GM23248 (cell line): ENCODE measurements at regions not wholly inside any gene's neighbourhood (a gene's known extent, or its start where the extent isn't known, plus 50 kb on each side); places are given as distances from the start of the nearest gene placed in this dataset.
"Not testable (repeated sequence)": the region's sequence is repeated elsewhere in the genome, so short reads cannot be mapped to it uniquely, and the experiment has no call there.

Experiments used
- DNase-seq: peaks from one replicate; pipeline ENCODE4 v3.0.0-alpha.2; 2015
- H2AFZ ChIP-seq: fragments of 200-600 bp; sonication (generic); 2 replicates; pipeline ENCODE4 v1.6.1; 2016; ENCODE audit warnings: antibody characterized with exemption
- H3F3A ChIP-seq: fragments of 200-600 bp; sonication (generic); 2 replicates; pipeline ENCODE4 v1.6.1; 2016; ENCODE audit warnings: mild to moderate bottlenecking, antibody characterized with exemption, mixed run types; ENCODE audit not compliant: insufficient read depth
- H3K27ac ChIP-seq: fragments of 200-600 bp; sonication (generic); 2 replicates; pipeline ENCODE4 v1.5.1; 2016; ENCODE audit warnings: mild to moderate bottlenecking
- H3K27me3 ChIP-seq: fragments of 200-600 bp; sonication (generic); replicated peaks from 2 replicates; pipeline ENCODE4 v1.6.1; 2016; ENCODE audit warnings: mild to moderate bottlenecking; ENCODE audit not compliant: insufficient read depth
- H3K36me3 ChIP-seq: fragments of 200-600 bp; sonication (generic); 2 replicates; pipeline ENCODE4 v1.6.1; 2016; ENCODE audit warnings: low read depth, mild to moderate bottlenecking
- H3K4me1 ChIP-seq: fragments of 200-600 bp; sonication (generic); 2 replicates; pipeline ENCODE4 v1.6.1; 2016; ENCODE audit warnings: mild to moderate bottlenecking; ENCODE audit not compliant: insufficient read depth
- H3K4me2 ChIP-seq: fragments of 200-600 bp; sonication (generic); one replicate; pipeline ENCODE4 v1.6.1; 2016; ENCODE audit warnings: mild to moderate bottlenecking; ENCODE audit not compliant: unreplicated experiment
- H3K4me3 ChIP-seq: fragments of 200-600 bp; sonication (generic); 2 replicates; pipeline ENCODE4 v1.5.1; 2016; ENCODE audit warnings: mild to moderate bottlenecking
- H3K79me2 ChIP-seq: fragments of 200-600 bp; sonication (generic); 2 replicates; pipeline ENCODE4 v1.6.1; 2016; ENCODE audit warnings: mild to moderate bottlenecking; ENCODE audit not compliant: insufficient read depth
- H3K9ac ChIP-seq: fragments of 200-600 bp; sonication (generic); 2 replicates; pipeline ENCODE4 v1.6.1; 2016; ENCODE audit warnings: mild to moderate bottlenecking
- H3K9me2 ChIP-seq: fragments of 200-600 bp; sonication (generic); 2 replicates; pipeline ENCODE4 v1.6.1; 2016; ENCODE audit warnings: mixed run types, mild to moderate bottlenecking, moderate library complexity; ENCODE audit not compliant: insufficient read depth
- H3K9me3 ChIP-seq: fragments of 200-600 bp; sonication (generic); one replicate; pipeline ENCODE4 v1.6.1; 2017; ENCODE audit warnings: low read depth
- H4K20me1 ChIP-seq: fragments of 200-600 bp; sonication (generic); 2 replicates; pipeline ENCODE4 v1.6.0; 2016; ENCODE audit not compliant: insufficient read depth
- EZH2 ChIP-seq: fragments of 200-600 bp; sonication (generic); IDR thresholded peaks from 2 replicates; pipeline ENCODE4 v1.6.1; 2018; ENCODE audit warnings: antibody characterized with exemption, mild to moderate bottlenecking; ENCODE audit not compliant: insufficient read depth, poor library complexity, severe bottlenecking
- EZH2phosphoT487 ChIP-seq: fragments of 200-600 bp; sonication (generic); IDR thresholded peaks from 2 replicates; pipeline ENCODE4 v1.6.1; 2018; ENCODE audit warnings: antibody characterized with exemption, moderate library complexity, mild to moderate bottlenecking, low read depth; ENCODE audit not compliant: insufficient read depth
- WGBS, 2 experiments: methylation state at CpG; one replicate each; pipeline ENCODE4 v1.1.6; 2015 to 2017; ENCODE audit warnings: low lambda C conversion rate in 2 of 2, low coverage in 1 of 2; ENCODE audit errors: missing lambda C conversion rate in 2 of 2; 5-methylcytosine and 5-hydroxymethylcytosine counted together
- in situ Hi-C: fragments of 300-500 bp; cut with MboI; formaldehyde crosslinking; loops from 2 replicates; pipeline ENCODE4 v1.15.0; 2020

DNA sequence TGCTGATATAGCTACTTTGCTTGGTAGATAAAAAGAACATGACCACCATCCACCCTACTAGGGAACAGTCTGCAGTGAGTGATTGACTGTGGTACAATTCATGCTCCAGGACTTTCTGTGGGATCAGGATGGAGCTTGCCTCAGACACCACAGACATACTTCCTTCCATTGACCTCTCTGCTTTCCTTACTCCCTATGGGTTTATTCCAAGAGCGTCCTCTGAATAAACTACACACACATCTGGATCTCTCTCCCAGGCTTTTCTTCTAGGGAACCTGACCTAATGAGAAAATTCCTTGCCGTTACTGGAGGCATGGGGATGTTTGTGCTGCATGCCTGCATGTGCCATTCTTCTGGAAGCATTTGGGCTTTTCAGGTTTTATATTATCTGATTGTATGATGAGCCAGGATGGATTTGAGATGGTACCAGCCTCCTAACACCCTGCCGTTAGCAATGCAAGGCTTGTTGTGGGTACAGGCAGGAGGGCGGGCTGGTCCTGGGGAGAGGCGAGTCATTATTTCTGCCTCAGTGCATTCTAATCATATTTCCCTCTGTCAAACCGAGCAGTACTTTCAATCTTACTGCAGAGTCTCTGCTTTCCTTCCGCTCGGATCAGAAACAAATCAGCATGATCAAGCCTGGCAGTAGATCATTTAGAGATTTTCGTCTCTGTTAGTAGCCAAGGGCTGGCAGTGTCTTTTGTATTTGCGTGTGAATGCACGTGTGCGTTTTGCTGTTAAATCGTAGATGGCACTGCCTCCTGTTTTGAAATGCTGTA, 279.2 kb downstream of the PDCD6IP start:
- Histone ChIP-seq H3K79me2 (no peaks in the 10 kb centered on the region), H3K4me2 (no peak overlapping the region)
- DNase-seq = no peak

DNA sequence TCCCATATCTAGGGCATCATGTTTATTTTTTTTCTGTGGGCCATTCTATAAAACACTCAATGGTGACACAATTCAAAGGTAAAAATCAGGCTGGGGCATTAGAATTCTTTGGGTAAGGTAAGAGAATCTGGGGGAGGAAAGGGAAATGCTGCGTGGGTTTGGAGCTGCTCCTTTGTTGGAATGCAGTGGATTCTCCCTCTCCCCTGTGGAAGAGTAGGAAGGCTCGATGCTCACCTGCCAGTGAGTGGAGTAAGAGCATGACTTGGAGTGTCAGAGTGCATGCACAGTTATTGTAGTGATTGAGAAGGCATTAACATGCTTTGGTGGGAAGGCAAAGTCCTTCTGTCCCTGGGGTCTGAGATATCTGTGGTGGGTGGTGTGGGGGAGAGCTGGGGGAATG, 280.0 kb downstream of the PDCD6IP start:
- no peaks in the 10 kb centered on the region for H3K27me3 ChIP-seq
- H3K4me1 ChIP-seq = no peaks in the 10 kb centered on the region
- no peaks in the 10 kb centered on the region for H3K79me2 ChIP-seq
- in situ Hi-C loops = no loop called here
- no peak overlapping the region for H2AFZ ChIP-seq
- H3K36me3 ChIP-seq = no peaks in the 10 kb centered on the region
- H3K9me3 ChIP-seq = no peaks in the 10 kb centered on the region
- 16 to 31% methylated on average over 2 of the region's 2 CpGs for WGBS, 2 experiments
- H3F3A ChIP-seq = no peaks in the 10 kb centered on the region
- no peak overlapping the region for H3K4me3 ChIP-seq
- TF ChIP-seq EZH2phosphoT487 = no peak
- TF ChIP-seq EZH2 = no peak
- no peaks in the 10 kb centered on the region for H4K20me1 ChIP-seq
- no peak overlapping the region for H3K9ac ChIP-seq
- no peak overlapping the region for H3K27ac ChIP-seq
- DNase-seq = no peak
- no peak overlapping the region for H3K4me2 ChIP-seq
- H3K9me2 ChIP-seq = no peaks in the 10 kb centered on the region

More for the DNA sequence above, 279.2 kb downstream of the PDCD6IP start:
- H3K4me3 ChIP-seq = peak overlapping the region; percentile 23; the same call in 1 of the 2 replicates
- H3K27ac ChIP-seq = no peak overlapping the region
- TF ChIP-seq EZH2phosphoT487 = no peak
- TF ChIP-seq EZH2 = no peak
- no peaks in the 10 kb centered on the region for H3K9me3 ChIP-seq
- no peaks in the 10 kb centered on the region for H3K9me2 ChIP-seq
- no peaks in the 10 kb centered on the region for H3K4me1 ChIP-seq
- in situ Hi-C loops = no loop called here
- no peaks in the 10 kb centered on the region for H3F3A ChIP-seq
- 32 to 36% methylated on average over 13 of the region's 13 CpGs for WGBS, 2 experiments
- no peak overlapping the region for H3K9ac ChIP-seq
- H3K27me3 ChIP-seq = no peaks in the 10 kb centered on the region
- H4K20me1 ChIP-seq = no peaks in the 10 kb centered on the region
- H3K36me3 ChIP-seq = no peaks in the 10 kb centered on the region
- peak overlapping the region; percentile 54; the same call in 1 of the 2 replicates for H2AFZ ChIP-seq

GRCh38 chr3:34079849-34080248, 281.4 kb downstream of the PDCD6IP start:
- H3K9ac ChIP-seq, H3K79me2 ChIP-seq, H3K36me3 ChIP-seq, H3K4me3 ChIP-seq, H3K27ac ChIP-seq, H3K4me1 ChIP-seq, H4K20me1 ChIP-seq, H3F3A ChIP-seq, H3K9me2 ChIP-seq, in situ Hi-C loops, H3K4me2 ChIP-seq, H3K27me3 ChIP-seq, H2AFZ ChIP-seq, DNase-seq, H3K9me3 ChIP-seq: not testable (repeated sequence)
- 34 to 41% methylated on average over 3 of the region's 3 CpGs for WGBS, 2 experiments

DNA sequence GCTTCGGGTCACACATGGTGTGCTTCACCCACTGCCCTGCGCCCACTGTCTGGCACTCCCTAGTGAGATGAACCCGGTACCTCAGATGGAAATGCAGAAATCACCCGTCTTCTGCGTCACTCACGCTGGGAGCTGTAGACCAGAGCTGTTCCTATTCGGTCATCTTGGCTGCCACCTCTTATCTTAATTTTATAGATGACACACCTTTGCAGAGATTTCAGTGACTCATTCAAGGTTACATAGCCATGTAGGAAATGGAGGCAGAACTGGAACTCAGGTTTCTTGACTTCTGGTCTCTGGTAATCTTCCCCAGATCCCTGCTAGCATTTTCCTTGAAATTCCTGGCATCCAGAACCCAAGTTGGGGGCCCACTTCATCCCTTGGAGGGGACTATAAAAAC, 291.9 kb downstream of the PDCD6IP start:
- in situ Hi-C loops, H3K9me3 ChIP-seq, H3F3A ChIP-seq, H3K4me3 ChIP-seq, H3K9me2 ChIP-seq, H3K27me3 ChIP-seq, H3K4me2 ChIP-seq, H3K27ac ChIP-seq, H3K9ac ChIP-seq, H2AFZ ChIP-seq, H4K20me1 ChIP-seq, H3K36me3 ChIP-seq, H3K79me2 ChIP-seq, DNase-seq, H3K4me1 ChIP-seq: not testable (repeated sequence)
- 41 to 44% methylated on average over 7 of the region's 7 CpGs for WGBS, 2 experiments

DNA sequence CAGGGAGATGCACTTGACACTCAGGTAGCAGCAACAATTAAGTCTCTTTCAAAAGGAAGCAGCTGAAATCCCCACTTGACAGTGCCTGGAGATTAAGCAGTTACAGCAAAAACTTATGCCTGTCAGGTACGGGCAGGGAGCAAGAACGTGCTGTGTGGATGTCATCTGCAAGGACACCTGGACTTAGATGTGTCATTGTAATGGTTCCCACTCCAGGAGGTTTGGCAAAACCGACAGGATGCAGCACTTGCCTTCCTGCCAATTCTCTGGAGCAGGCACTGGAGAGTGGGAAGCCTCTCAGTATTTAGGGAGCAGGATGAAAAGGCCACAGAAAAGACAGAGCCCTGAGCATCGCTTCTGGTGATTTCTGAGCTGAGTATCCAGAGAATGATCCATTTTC, 292.4 kb downstream of the PDCD6IP start:
- Histone ChIP-seq H3K4me2 (no peak overlapping the region), H3K4me3 (no peak overlapping the region), H3K27ac (no peak overlapping the region), H2AFZ (no peak overlapping the region), H3K79me2 (no peaks in the 10 kb centered on the region), H3K4me1 (no peaks in the 10 kb centered on the region), H3K9me2 (no peaks in the 10 kb centered on the region), H3K9ac (no peak overlapping the region), H4K20me1 (no peaks in the 10 kb centered on the region), H3K9me3 (no peaks in the 10 kb centered on the region), H3K27me3 (no peaks in the 10 kb centered on the region), H3K36me3 (no peaks in the 10 kb centered on the region), H3F3A (no peaks in the 10 kb centered on the region)
- TF ChIP-seq EZH2phosphoT487 (no peak), EZH2 (no peak)
- 16 to 21% methylated on average over 4 of the region's 4 CpGs for WGBS, 2 experiments
- DNase-seq = no peak
- in situ Hi-C loops = no loop called here

DNA sequence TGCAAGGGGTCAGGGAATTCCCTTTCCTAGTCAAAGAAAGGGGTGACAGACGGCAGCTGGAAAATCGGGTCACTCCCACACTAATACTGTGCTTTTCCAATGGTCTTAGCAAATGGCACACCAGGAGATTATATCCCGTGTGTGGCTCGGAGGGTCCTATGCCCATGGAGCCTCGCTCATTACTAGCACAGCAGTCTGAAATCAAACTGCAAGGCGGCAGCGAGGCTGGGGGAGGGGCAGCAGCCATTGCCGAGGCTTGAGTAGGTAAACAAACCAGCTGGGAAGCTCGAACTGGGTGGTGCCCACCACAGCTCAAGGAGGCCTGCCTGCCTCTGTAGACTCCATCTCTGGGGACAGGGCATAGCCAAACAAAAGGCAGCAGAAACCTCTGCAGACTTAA, 295.9 kb downstream of the PDCD6IP start:
- H3K9me2 ChIP-seq, H3K4me1 ChIP-seq, H3K27ac ChIP-seq, H2AFZ ChIP-seq, H3K79me2 ChIP-seq, H3K9ac ChIP-seq, in situ Hi-C loops, H3K4me2 ChIP-seq, DNase-seq, H3K4me3 ChIP-seq, H3F3A ChIP-seq, H3K9me3 ChIP-seq, H3K36me3 ChIP-seq, H3K27me3 ChIP-seq, H4K20me1 ChIP-seq: not testable (repeated sequence)
- 34 to 41% methylated on average over 9 of the region's 9 CpGs for WGBS, 2 experiments
